Left ventricle myocardium inferior (tissue), 1 donor: ENCODE measurements at regions not wholly inside any gene's neighbourhood (a gene's known extent, or its start where the extent isn't known, plus 50 kb on each side); places are given as distances from the start of the nearest gene placed in this dataset.

Source experiments
- DNase-seq: peaks from one replicate; pipeline ENCODE4 v3.0.0-alpha.2; 2020
- H3K27ac ChIP-seq: fragments of 200-600 bp; replicated peaks from 2 replicates; pipeline ENCODE4 v1.8.0; 2021
- H3K27me3 ChIP-seq: fragments of 200-600 bp; 2 replicates; pipeline ENCODE4 v1.8.0; 2021; ENCODE audit warnings: low read depth
- H3K36me3 ChIP-seq: fragments of 200-600 bp; 2 replicates; pipeline ENCODE4 v1.8.0; 2021
- H3K4me1 ChIP-seq: fragments of 200-600 bp; 2 replicates; pipeline ENCODE4 v1.8.0; 2021
- H3K4me3 ChIP-seq: fragments of 200-600 bp; 2 replicates; pipeline ENCODE4 v1.8.0; 2021; ENCODE audit warnings: mild to moderate bottlenecking, moderate library complexity
- H3K9me3 ChIP-seq: fragments of 200-600 bp; replicated peaks from 2 replicates; pipeline ENCODE4 v1.8.0; 2021
- intact Hi-C: fragments of 100-400 bp; cut with micrococcal nuclease; formaldehyde crosslinking; loops from one replicate; pipeline ENCODE4 v1.11.0; 2022
- TF ChIP-seq, protein P1 (sequence below): fragments of 200-600 bp; IDR thresholded peaks from 2 replicates; pipeline ENCODE4 v1.8.0; 2021; ENCODE audit warnings: antibody characterized with exemption, mild to moderate bottlenecking, borderline replicate concordance
- donor health status: DM: no; HTN: yes; CAD: no; lungs with severe emphysema.

DNA sequence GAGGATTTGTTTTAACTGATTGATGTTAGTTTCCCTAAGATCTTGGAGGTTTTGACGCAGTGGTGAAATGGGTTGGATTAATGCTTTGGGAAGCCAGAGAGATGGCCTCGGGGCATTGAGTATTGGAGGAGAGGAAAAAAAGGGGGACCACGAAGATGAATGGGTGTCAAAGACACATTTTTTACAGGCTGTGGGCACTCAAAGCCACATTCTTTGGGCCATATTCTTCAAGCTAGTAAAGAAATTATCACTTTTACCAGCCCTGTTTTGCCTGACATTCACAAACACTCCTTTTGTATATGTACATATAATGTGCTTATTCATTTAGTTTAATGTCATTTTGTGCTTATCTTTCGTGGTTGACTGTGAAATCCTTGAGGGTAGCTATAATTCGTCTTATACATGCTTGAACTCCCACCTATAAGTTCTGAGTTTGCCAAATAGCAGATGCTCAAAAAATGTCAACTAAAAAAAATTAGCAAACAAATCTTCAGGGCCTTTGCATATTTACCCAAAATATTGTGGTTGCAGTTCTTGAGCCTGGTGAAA lies 146.3 kb downstream of the ARL6IP6 start:
- no peak for DNase-seq
- Histone ChIP-seq H3K27ac (no peak overlapping the region), H3K9me3 (peaks cover 14% of the 10 kb centered on the region), H3K4me1 (no peaks in the 10 kb centered on the region), H3K4me3 (no peak overlapping the region), H3K27me3 (no peaks in the 10 kb centered on the region), H3K36me3 (no peaks in the 10 kb centered on the region)
- intact Hi-C loops, result no loop called here
- TF ChIP-seq, protein P1, sequence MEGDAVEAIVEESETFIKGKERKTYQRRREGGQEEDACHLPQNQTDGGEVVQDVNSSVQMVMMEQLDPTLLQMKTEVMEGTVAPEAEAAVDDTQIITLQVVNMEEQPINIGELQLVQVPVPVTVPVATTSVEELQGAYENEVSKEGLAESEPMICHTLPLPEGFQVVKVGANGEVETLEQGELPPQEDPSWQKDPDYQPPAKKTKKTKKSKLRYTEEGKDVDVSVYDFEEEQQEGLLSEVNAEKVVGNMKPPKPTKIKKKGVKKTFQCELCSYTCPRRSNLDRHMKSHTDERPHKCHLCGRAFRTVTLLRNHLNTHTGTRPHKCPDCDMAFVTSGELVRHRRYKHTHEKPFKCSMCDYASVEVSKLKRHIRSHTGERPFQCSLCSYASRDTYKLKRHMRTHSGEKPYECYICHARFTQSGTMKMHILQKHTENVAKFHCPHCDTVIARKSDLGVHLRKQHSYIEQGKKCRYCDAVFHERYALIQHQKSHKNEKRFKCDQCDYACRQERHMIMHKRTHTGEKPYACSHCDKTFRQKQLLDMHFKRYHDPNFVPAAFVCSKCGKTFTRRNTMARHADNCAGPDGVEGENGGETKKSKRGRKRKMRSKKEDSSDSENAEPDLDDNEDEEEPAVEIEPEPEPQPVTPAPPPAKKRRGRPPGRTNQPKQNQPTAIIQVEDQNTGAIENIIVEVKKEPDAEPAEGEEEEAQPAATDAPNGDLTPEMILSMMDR, result no peak

DNA sequence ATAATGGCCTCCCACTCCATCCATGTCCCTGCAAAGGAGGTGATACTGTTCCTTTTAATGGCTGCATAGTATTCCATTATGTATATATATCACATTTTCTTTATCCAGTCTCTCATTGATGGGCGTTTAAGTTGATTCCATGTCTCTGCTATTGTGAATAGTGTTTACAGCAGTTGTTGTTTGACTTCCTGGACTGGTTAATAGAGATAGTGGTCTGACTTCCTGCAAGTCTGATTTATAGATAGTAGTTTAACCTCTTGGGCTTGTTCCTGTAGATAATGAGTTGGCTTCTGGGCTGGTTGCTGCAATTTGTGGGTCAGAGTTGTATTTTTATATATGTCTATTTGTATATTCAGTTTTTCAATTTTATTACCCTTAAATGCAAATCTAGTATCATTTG lies 145.4 kb downstream of the ARL6IP6 start:
- H3K27me3 ChIP-seq, result no peaks in the 10 kb centered on the region
- no peak overlapping the region for H3K4me3 ChIP-seq
- peaks cover 14% of the 10 kb centered on the region for H3K9me3 ChIP-seq
- TF ChIP-seq, protein P1, result no peak
- DNase-seq, result no peak
- H3K4me1 ChIP-seq, result no peaks in the 10 kb centered on the region
- intact Hi-C loops, result no loop called here
- no peaks in the 10 kb centered on the region for H3K36me3 ChIP-seq
- H3K27ac ChIP-seq, result no peak overlapping the region

DNA sequence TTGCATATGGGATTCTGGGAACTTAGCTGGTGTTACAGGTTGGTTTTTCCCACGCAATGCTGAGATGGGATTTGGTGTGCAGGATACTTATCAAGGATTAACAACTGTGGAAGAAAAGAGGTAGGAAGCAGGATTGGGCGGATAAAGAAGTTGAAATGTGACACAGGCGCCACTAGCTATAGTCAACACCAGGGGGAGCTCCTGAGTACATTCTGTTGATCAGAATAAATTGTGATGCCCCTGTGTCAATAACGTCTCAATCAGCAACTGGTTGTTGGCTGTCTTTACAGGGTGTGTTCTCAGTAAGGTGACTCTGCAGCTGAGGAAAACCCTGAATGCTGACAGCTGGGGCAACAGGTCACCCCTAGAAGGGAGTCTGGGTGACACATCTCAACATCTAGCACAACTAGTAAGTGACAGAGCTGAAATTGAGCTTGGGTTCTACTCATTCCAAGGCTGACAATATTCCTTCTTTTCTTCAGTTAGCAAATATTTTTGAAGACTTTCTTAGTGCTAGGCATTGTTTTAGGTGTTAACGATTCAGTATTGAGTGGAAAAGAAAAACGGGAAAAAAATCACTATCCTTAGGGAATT lies 143.0 kb downstream of the ARL6IP6 start:
- no peak for DNase-seq
- intact Hi-C loops, result no loop called here

DNA sequence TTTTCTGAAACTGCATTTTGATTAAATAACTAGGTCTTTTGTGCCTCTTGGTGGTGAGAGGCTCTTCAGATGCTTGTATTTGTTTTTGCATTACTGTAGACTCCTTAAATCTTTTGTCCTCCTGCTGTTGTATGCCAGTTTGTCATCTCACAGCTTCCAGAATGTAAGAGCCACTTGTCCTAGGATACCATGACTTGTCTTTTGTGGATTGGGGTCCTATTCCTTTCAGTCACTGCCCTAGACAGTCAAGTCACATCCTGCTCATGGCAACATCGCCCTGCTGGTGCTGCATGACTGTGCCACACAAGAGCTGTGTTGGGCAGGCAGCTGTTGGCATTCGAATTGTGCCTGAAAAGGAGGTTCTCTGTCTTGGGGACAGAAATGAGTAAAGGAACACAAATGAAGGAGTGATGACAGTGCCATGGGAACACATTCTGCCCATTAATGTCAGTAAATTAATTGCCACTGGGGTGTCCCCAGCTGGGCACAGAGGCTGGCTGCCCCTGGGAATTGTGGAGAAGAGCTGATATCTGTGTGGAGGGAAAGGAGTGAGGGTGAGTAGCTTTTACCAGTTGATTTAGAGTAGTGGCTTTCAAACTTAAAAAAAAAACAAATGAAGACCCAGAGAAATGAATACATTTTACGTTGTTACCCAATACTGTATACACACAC lies 140.3 kb downstream of the ARL6IP6 start:
- no peaks in the 10 kb centered on the region for H3K27me3 ChIP-seq
- no peaks in the 10 kb centered on the region for H3K36me3 ChIP-seq
- TF ChIP-seq, protein P1, result no peak
- no peaks in the 10 kb centered on the region for H3K4me1 ChIP-seq
- no peak overlapping the region for H3K27ac ChIP-seq
- intact Hi-C loops, result no loop called here
- peaks cover 10% of the 10 kb centered on the region for H3K9me3 ChIP-seq
- no peak for DNase-seq
- no peak overlapping the region for H3K4me3 ChIP-seq

More for the DNA sequence above, 143.0 kb downstream of the ARL6IP6 start:
- TF ChIP-seq, protein P1, result peak; percentile 60
- no peaks in the 10 kb centered on the region for H3K4me1 ChIP-seq
- no peaks in the 10 kb centered on the region for H3K36me3 ChIP-seq
- no peak overlapping the region for H3K4me3 ChIP-seq
- no peaks in the 10 kb centered on the region for H3K27me3 ChIP-seq
- no peak overlapping the region for H3K27ac ChIP-seq
- peaks cover 14% of the 10 kb centered on the region for H3K9me3 ChIP-seq

DNA sequence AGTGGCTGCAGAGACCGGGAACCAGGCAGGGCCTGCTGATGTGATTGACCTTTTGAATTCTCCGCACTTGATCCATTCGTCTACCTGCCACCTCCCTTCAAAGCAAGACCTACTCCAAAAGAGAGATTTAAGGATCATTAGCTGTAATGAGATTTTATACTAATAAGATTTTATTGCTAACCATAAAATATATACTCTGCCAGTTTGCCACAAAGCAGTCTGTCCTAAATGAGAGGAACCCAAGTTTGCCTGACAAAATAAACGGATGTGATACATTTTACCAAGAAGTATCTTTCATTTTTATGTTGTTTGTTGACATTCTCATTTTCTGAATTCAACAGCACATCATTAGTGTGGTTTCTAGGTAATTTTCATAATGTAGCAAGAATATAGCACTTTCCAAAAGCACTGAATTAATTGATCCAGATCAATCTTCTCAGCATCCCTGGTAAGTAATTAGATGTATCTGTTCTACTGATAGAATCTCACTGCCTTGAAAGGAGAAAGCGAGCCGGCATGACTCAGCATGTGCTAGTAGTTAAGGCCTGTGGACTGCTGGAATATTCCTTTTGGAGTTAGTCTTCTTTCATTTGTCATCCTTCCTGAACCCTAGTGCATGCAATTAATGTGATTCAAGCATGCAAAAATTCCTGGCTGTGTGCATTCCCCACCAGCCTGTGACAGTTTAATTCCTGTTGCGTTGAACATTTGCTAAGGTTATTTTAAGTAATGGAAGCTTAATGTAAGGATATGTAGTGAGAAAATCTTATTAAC lies 128.5 kb downstream of the ARL6IP6 start:
- Histone ChIP-seq H3K4me1 (no peaks in the 10 kb centered on the region), H3K36me3 (no peaks in the 10 kb centered on the region), H3K27me3 (no peaks in the 10 kb centered on the region), H3K4me3 (no peak overlapping the region), H3K9me3 (peaks cover 6% of the 10 kb centered on the region), H3K27ac (no peak overlapping the region)
- TF ChIP-seq, protein P1, result no peak
- intact Hi-C loops, result no loop called here
- DNase-seq, result no peak
